ENCODE measurements at regions not wholly inside any gene's neighbourhood (a gene's known extent, or its start where the extent isn't known, plus 50 kb on each side); places are given as distances from the start of the nearest gene placed in this dataset.

DNA sequence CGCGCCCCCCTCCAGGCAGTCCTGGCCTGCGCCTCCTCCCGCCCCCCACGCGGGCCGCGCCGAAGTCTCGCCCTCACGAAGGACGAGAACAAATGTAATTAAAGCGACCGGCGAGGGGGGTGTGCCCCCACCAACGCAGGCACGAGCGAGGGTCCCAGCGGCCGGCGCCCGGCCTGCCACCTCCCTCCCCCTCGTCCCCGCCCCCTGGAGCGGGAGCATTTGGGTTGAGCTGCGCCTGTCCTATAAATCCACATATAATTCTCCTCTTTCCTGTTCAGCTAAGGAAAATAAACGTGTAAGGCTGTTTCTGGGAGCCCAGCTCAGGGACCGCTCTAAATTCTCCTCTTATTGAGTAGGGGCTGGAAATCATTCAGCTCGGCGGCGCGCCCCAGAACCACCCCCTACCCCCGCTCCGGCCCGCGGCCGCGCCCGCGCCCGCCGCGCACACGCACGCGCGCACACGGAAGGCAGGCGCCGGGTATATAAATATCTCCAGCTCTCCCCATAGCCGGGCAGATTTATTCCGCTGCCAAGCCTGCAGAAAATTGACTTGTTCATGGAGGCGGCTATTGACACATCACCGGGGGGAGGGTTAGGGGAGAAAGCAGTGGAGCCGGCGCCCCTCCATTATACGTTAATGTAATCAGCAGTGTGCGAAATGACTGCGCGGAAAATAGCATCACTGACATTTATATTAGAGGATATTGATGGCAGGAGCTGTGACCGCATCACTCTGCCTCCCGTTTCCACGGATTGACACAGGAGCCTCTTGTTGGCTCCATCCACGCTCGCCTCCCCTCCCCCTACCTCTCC, 61.6 kb upstream of the BTRC start:
- no peak overlapping the region for H3K9ac ChIP-seq (ENCODE audit: extremely low read depth, insufficient read length, low read length)
- H3K27me3 ChIP-seq (ENCODE audit: insufficient read depth, low read length) = peaks cover 27% of the 10 kb centered on the region
- whole genome bisulfite sequencing (ENCODE audit: extremely low coverage, insufficient read length, low lambda C conversion rate) = no CpG with 5 or more reads among the region's 65 CpGs
- no peaks in the 10 kb centered on the region for H3K9me3 ChIP-seq (ENCODE audit: control insufficient read depth, low read depth, low read length)
- no peak overlapping the region for H4K5ac ChIP-seq (ENCODE audit: insufficient read length, low read depth, low read length)
- Mint-ChIP-seq H3K4me3 (peak overlapping the region; percentile 62 to 87), H3K27ac (no peak overlapping the region), H3K36me3 (ENCODE audit: insufficient read depth in 1 of 3, low read depth in 3 of 3) (no peaks in the 10 kb centered on the region), H3K4me1 (peaks cover 33 to 37% of the 10 kb centered on the region in 2 experiments), H3K27me3 (ENCODE audit: low read depth) (peaks cover 96% of the 10 kb centered on the region), H3K9me3 (no peaks in the 10 kb centered on the region; a peak in 1 of 5 replicates)
- no peak overlapping the region for H3K4ac ChIP-seq (ENCODE audit: low read depth, low read length)
- H3K23ac ChIP-seq (ENCODE audit: insufficient read length, low read depth, low read length) = no peak overlapping the region
- no peak overlapping the region for H4K8ac ChIP-seq (replicated peaks; ENCODE audit: insufficient read length, low read depth, low read length)
- no peak overlapping the region for H4K91ac ChIP-seq (ENCODE audit: insufficient read length, low read depth, low read length)
- H3K4me2 ChIP-seq (ENCODE audit: insufficient read depth, insufficient read length, low read length) = peak overlapping the region; percentile 76
- H4K20me1 ChIP-seq (ENCODE audit: control insufficient read depth, insufficient read depth, insufficient read length) = no peaks in the 10 kb centered on the region
- no peak overlapping the region for H2BK5ac ChIP-seq (ENCODE audit: insufficient read length, low read length)
- H3K79me1 ChIP-seq (ENCODE audit: insufficient read depth, low read depth, low read length, poor library complexity, severe bottlenecking) = no peaks in the 10 kb centered on the region
- H2BK15ac ChIP-seq (ENCODE audit: low read depth, low read length) = no peak overlapping the region
- H3K27ac ChIP-seq (ENCODE audit: insufficient read length, low read depth, low read length) = no peak overlapping the region
- TF ChIP-seq, protein P1, sequence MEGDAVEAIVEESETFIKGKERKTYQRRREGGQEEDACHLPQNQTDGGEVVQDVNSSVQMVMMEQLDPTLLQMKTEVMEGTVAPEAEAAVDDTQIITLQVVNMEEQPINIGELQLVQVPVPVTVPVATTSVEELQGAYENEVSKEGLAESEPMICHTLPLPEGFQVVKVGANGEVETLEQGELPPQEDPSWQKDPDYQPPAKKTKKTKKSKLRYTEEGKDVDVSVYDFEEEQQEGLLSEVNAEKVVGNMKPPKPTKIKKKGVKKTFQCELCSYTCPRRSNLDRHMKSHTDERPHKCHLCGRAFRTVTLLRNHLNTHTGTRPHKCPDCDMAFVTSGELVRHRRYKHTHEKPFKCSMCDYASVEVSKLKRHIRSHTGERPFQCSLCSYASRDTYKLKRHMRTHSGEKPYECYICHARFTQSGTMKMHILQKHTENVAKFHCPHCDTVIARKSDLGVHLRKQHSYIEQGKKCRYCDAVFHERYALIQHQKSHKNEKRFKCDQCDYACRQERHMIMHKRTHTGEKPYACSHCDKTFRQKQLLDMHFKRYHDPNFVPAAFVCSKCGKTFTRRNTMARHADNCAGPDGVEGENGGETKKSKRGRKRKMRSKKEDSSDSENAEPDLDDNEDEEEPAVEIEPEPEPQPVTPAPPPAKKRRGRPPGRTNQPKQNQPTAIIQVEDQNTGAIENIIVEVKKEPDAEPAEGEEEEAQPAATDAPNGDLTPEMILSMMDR (conservative IDR thresholded peaks at IDR 0.05) = no peak
- no peaks in the 10 kb centered on the region for H3K79me2 ChIP-seq (ENCODE audit: insufficient read depth, low read length)
- H3K4me1 ChIP-seq (ENCODE audit: insufficient read depth, low read length) = 0 out of 2 replicates have a peak, but pooled peaks cover 10% of the 10 kb centered on the region
- no peak overlapping the region for H2BK120ac ChIP-seq (ENCODE audit: low read depth, low read length, poor library complexity, severe bottlenecking)
- no peak overlapping the region for H3K56ac ChIP-seq (ENCODE audit: insufficient read length, low read depth, low read length)
- H2BK12ac ChIP-seq (ENCODE audit: insufficient read length, low read depth, low read length) = no peak overlapping the region
- H3K14ac ChIP-seq (ENCODE audit: insufficient read depth, low read length) = no peak overlapping the region
- no peak overlapping the region for H2AK5ac ChIP-seq (ENCODE audit: insufficient read length, low read length)
- no peak overlapping the region for H3T11ph ChIP-seq (ENCODE audit: low read length)
- peaks cover 16% of the 10 kb centered on the region for H3K23me2 ChIP-seq (ENCODE audit: insufficient read length, low read depth, low read length, poor library complexity, severe bottlenecking)
- no peak overlapping the region for H3K18ac ChIP-seq (ENCODE audit: insufficient read length, low read depth, low read length)
- H2BK20ac ChIP-seq (ENCODE audit: low read depth, low read length, poor library complexity, severe bottlenecking) = no peak overlapping the region
- no peak for DNase-seq
- no peak overlapping the region for H2AFZ ChIP-seq (ENCODE audit: low read length)
